K562 (cell line): ENCODE measurements at regions not wholly inside any gene's neighbourhood (a gene's known extent, or its start where the extent isn't known, plus 50 kb on each side); places are given as distances from the start of the nearest gene placed in this dataset.

ENCODE experiments used
- ATAC-seq: fragments of 200-7000 bp; cut with Tn5 transposase; 3 replicates; pipeline ENCODE4 v1.9.1; 2020; ENCODE audit warnings: moderate library complexity
- BruUV-seq: library from RNA; stranded (reverse); fragments of 400-500 nt; replicated peaks from 2 replicates; lab custom pipeline; 2021; lab: Mats Ljungman, UMichigan
- CTCF ChIA-PET: fragments of 300-600 bp; formaldehyde crosslinking; extraction: SDS; loops from one replicate; lab custom pipeline; 2021; ENCODE audit warnings: low intra/inter-chr PET ratio; lab: Yijun Ruan, JAX
- POLR2A ChIA-PET: fragments of 300-600, 350-650 bp; sonication (Branson Sonifier 250); formaldehyde crosslinking; extraction: SDS; loops from one replicate; lab custom pipeline; 2021; ENCODE audit warnings: antibody characterized with exemption, inconsistent platforms; lab: Yijun Ruan, JAX
- DNase-seq, 4 experiments: peaks; one replicate each; pipeline versions ENCODE4 v3.0.0 to v3.0.0-alpha.2; 2011 to 2018; ENCODE audit warnings: low spot score in 3 of 4, mixed read lengths in 3 of 4; ENCODE audit errors: extremely low read depth in 1 of 4
- FAIRE-seq: peaks from 2 replicates; lab custom pipeline; 2011; peaks lifted over from hg19 to GRCh38; lab: Jason Lieb, UNC
- H2AFZ ChIP-seq: 2 replicates; pipeline ENCODE4 v1.6.0; 2011; ENCODE audit warnings: low read depth, low read length, control low read depth, inconsistent platforms
- H3K27ac ChIP-seq: fragments of 200-600 bp; 3 replicates; pipeline ENCODE4 v1.8.0; 2011; ENCODE audit warnings: low read depth, mild to moderate bottlenecking, control low read depth, inconsistent platforms, low read length, moderate library complexity, mixed read lengths; ENCODE audit errors: extremely low read depth
- H3K27me3 ChIP-seq, 2 experiments: fragments of 300-600 bp in 1 of 2; 2 replicates in 1 of 2; 3 replicates in 1 of 2; pipeline versions ENCODE4 v1.6.0 to v1.8.0; 2011; ENCODE audit warnings: inconsistent platforms in 2 of 2, low read length in 2 of 2, mild to moderate bottlenecking in 1 of 2, mixed read lengths in 1 of 2, moderate library complexity in 1 of 2; ENCODE audit not compliant: control insufficient read depth in 2 of 2, insufficient read depth in 2 of 2
- H3K36me3 ChIP-seq: fragments of 300-600 bp; 3 replicates; pipeline ENCODE4 v1.8.0; 2011; ENCODE audit warnings: mild to moderate bottlenecking, low read length, inconsistent platforms; ENCODE audit not compliant: control insufficient read depth, insufficient read depth
- H3K4me1 ChIP-seq, 2 experiments: fragments of 200-600 bp in 1 of 2; replicated peaks in 1 of 2; 2 replicates in 1 of 2; 3 replicates in 1 of 2; pipeline versions ENCODE4 v1.5.1 to v1.8.0; 2011; ENCODE audit warnings: inconsistent platforms in 2 of 2, low read length in 2 of 2, mild to moderate bottlenecking in 1 of 2, mixed read lengths in 1 of 2, moderate library complexity in 1 of 2; ENCODE audit not compliant: control insufficient read depth in 2 of 2, insufficient read depth in 2 of 2
- H3K4me2 ChIP-seq: 2 replicates; pipeline ENCODE4 v1.6.1; 2011; ENCODE audit warnings: low read length, control low read depth, inconsistent platforms, mixed read lengths; ENCODE audit not compliant: insufficient read depth
- H3K4me3 ChIP-seq: fragments of 200-600 bp; sonication (generic), shearing (Covaris generic); 2 replicates; pipeline ENCODE4 v1.5.1; 2016; ENCODE audit warnings: control low read depth, inconsistent platforms
- H3K79me2 ChIP-seq: fragments of 200-600 bp; 3 replicates; pipeline ENCODE4 v1.8.0; 2011; ENCODE audit warnings: low read length, inconsistent platforms; ENCODE audit not compliant: control insufficient read depth, insufficient read depth
- H3K9ac ChIP-seq, 2 experiments: 2 replicates each; pipeline versions ENCODE4 v1.6.0 to v1.6.1; 2011; ENCODE audit warnings: low read depth in 2 of 2, low read length in 2 of 2, control low read depth in 1 of 2, inconsistent platforms in 1 of 2, mild to moderate bottlenecking in 1 of 2, mixed read lengths in 1 of 2; ENCODE audit not compliant: insufficient read depth in 1 of 2
- H3K9me1 ChIP-seq: one replicate; pipeline ENCODE4 v1.6.0; 2011; ENCODE audit warnings: inconsistent platforms, mild to moderate bottlenecking, low read length, moderate library complexity; ENCODE audit not compliant: control insufficient read depth, insufficient read depth
- H3K9me3 ChIP-seq: replicated peaks from 2 replicates; pipeline ENCODE4 v1.5.1; 2011; ENCODE audit warnings: low read depth, low read length, inconsistent platforms; ENCODE audit not compliant: control insufficient read depth, insufficient read depth
- H4K20me1 ChIP-seq: replicated peaks from 2 replicates; pipeline ENCODE4 v1.6.1; 2011; ENCODE audit warnings: low read length, inconsistent platforms, mixed read lengths; ENCODE audit not compliant: control insufficient read depth, insufficient read depth
- ASH1L ChIP-seq: fragments of 450-650 bp; IDR thresholded peaks from 2 replicates; pipeline ENCODE4 v1.6.1; 2018; ENCODE audit warnings: borderline replicate concordance, mild to moderate bottlenecking, low read depth; ENCODE audit not compliant: partially characterized antibody
- BHLHE40 ChIP-seq: IDR thresholded peaks from 2 replicates; pipeline ENCODE4 v1.6.1; 2011; ENCODE audit warnings: low read length, improper control_type of control experiment
- BRD4 ChIP-seq: fragments of 200-600 bp; sonication (generic); IDR thresholded peaks from 2 replicates; pipeline ENCODE4 v1.6.1; 2017; ENCODE audit warnings: inconsistent platforms
- PHF20 ChIP-seq: fragments of 450-650 bp; IDR thresholded peaks from 2 replicates; pipeline ENCODE4 v1.6.1; 2018; ENCODE audit not compliant: partially characterized antibody
- POLR2G ChIP-seq: fragments of 200-400 bp; formaldehyde crosslinking; IDR thresholded peaks from 2 replicates; pipeline ENCODE4 v1.6.1; 2017; ENCODE audit warnings: low read depth, mild to moderate bottlenecking, antibody characterized with exemption, low read length, moderate library complexity
- SRSF1 ChIP-seq: fragments of 200-400 bp; formaldehyde crosslinking; IDR thresholded peaks from 2 replicates; pipeline ENCODE4 v1.6.1; 2017; ENCODE audit warnings: mild to moderate bottlenecking, low read depth, low read length, moderate library complexity
- TCF15 ChIP-seq: fragments of 250-450 bp; sonication (Bioruptor Pico); IDR thresholded peaks from 2 replicates; pipeline ENCODE4 v1.8.0; 2022; ENCODE audit warnings: moderate library complexity, mild to moderate bottlenecking, inconsistent platforms
- TFAP4 ChIP-seq: sonication (generic); formaldehyde crosslinking; IDR thresholded peaks from 2 replicates; pipeline ENCODE4 v1.8.0; 2022; ENCODE audit warnings: missing genetic modification reagents, mild to moderate bottlenecking, moderate library complexity, borderline replicate concordance
- ZNF23 ChIP-seq: fragments of 250-450 bp; sonication (Bioruptor Pico); IDR thresholded peaks from 2 replicates; pipeline ENCODE4 v1.4.0; 2020; ENCODE audit warnings: mild to moderate bottlenecking
- WGBS: fragments of 100-300 bp; shearing (Covaris generic); methylation state at CpG from one replicate; pipeline ENCODE4 v1.1.6; 2016; ENCODE audit warnings: low coverage, mixed read lengths; ENCODE audit not compliant: insufficient coverage; ENCODE audit errors: missing lambda C conversion rate; 5-methylcytosine and 5-hydroxymethylcytosine counted together
- in situ Hi-C: fragments of 300-500 bp; cut with MboI; formaldehyde crosslinking; loops from 4 replicates; pipeline ENCODE4 v1.15.0; 2018; ENCODE audit warnings: inconsistent platforms, mixed read lengths
- intact Hi-C: fragments of 100-400 bp; cut with micrococcal nuclease; formaldehyde crosslinking; loops from 2 replicates; pipeline ENCODE4 v1.14.2; 2022

- intact Hi-C loops: no loop called here
- Histone ChIP-seq H3K9me3 (no peaks in the 10 kb centered on the region), H3K4me2 (no peak overlapping the region), H3K27me3 (no peaks in the 10 kb centered on the region), H3K36me3 (no peaks in the 10 kb centered on the region)
- ChIA-PET CTCF (no interaction called here), POLR2A (no interaction called here)
- TF ChIP-seq SRSF1 (no peak), BRD4 (no peak), ZNF23 (CRISPR knock-in tag) (no peak), POLR2G (no peak), ASH1L (no peak), TFAP4 (no peak), TCF15 (CRISPR knock-in tag) (no peak), PHF20 (no peak), BHLHE40 (no peak)
- TF ChIP-seq, all 486 proteins: peak for 0
- ATAC-seq (no peak), DNase-seq (no peak), FAIRE-seq (no peak)
- Histone ChIP-seq H3K9me1 (no peaks in the 10 kb centered on the region), H2AFZ (no peak overlapping the region), H3K79me2 (no peaks in the 10 kb centered on the region), H3K4me3 (no peak overlapping the region), H4K20me1 (peaks cover 6% of the 10 kb centered on the region; the same call in 1 of the 2 replicates), H3K9ac (no peak overlapping the region), H3K4me1 (no peaks in the 10 kb centered on the region), H3K27ac (no peak overlapping the region)
- 1% methylated on average over 6 of the region's 6 CpGs for WGBS
- in situ Hi-C loops: no loop called here
- no TSS peak for BruUV-seq
These were observed 74.3 kb upstream of the RET start for GRCh38 chr10:43002596-43002995.
